Esophagus muscularis mucosa (tissue), 4 donors: ENCODE measurements at regions not wholly inside any gene's neighbourhood (a gene's known extent, or its start where the extent isn't known, plus 50 kb on each side); places are given as distances from the start of the nearest gene placed in this dataset.

Source experiments
- DNase-seq: peaks from one replicate; pipeline ENCODE4 v3.0.0-alpha.2; 2017; ENCODE audit errors: extremely low spot score
- H3K27ac ChIP-seq, 4 donors: fragments of 200-600 bp; sonication (generic); replicated peaks in 1 of 4; 1 replicate in 3 of 4; 2 replicates in 1 of 4; pipeline ENCODE4 v1.5.1; 2016 to 2019; ENCODE audit warnings: mild to moderate bottlenecking in 1 of 4
- H3K27me3 ChIP-seq, 4 donors: fragments of 200-600 bp; sonication (generic); one replicate each; pipeline versions ENCODE4 v1.5.1 to v1.6.0; 2016 to 2019
- H3K36me3 ChIP-seq, 4 donors: fragments of 200-600 bp; sonication (generic); one replicate each; pipeline ENCODE4 v1.5.1; 2016 to 2019
- H3K4me1 ChIP-seq, 4 donors: fragments of 200-600 bp; sonication (generic); one replicate each; pipeline ENCODE4 v1.5.1; 2016 to 2019
- H3K4me3 ChIP-seq, 4 donors: fragments of 200-600 bp; sonication (generic); 1 replicate in 2 of 4; 2 replicates in 2 of 4; pipeline ENCODE4 v1.5.1; 2016 to 2019; ENCODE audit warnings: mild to moderate bottlenecking in 4 of 4, moderate library complexity in 1 of 4
- H3K9me3 ChIP-seq, 4 donors: fragments of 200-600 bp; sonication (generic); 1 replicate in 3 of 4; 2 replicates in 1 of 4; pipeline ENCODE4 v1.5.1; 2016 to 2019
- CTCF ChIP-seq, 3 experiments: fragments of 200-600 bp in 2 of 3; fragments of 450-650 bp in 1 of 3; sonication (generic) in 2 of 3; IDR thresholded peaks; one replicate each; pipeline ENCODE4 v1.5.1; 2017 to 2019; ENCODE audit warnings: antibody characterized with exemption in 3 of 3, mild to moderate bottlenecking in 2 of 3, moderate library complexity in 1 of 3
- EP300 ChIP-seq: sonication (generic); formaldehyde crosslinking; IDR thresholded peaks from one replicate; pipeline ENCODE4 v1.6.1; 2017; ENCODE audit warnings: antibody characterized with exemption
- POLR2A ChIP-seq: fragments of 450-650 bp; IDR thresholded peaks from one replicate; pipeline ENCODE4 v1.6.1; 2017; ENCODE audit warnings: antibody characterized with exemption, moderate library complexity, mild to moderate bottlenecking, low read depth
- POLR2AphosphoS5 ChIP-seq, 2 donors: sonication (generic); formaldehyde crosslinking; IDR thresholded peaks; one replicate each; pipeline ENCODE4 v1.6.1; 2017; ENCODE audit warnings: antibody characterized with exemption in 2 of 2
- WGBS: methylation state at CpG from one replicate; pipeline ENCODE4 v1.1.5; 2018; 5-methylcytosine and 5-hydroxymethylcytosine counted together
- intact Hi-C: fragments of 100-400 bp; cut with DNase I; formaldehyde crosslinking; loops from one replicate; pipeline ENCODE4 v1.15.1; 2023

- Histone ChIP-seq H3K9me3 (peaks cover 0 to 6% (median 3%) of the 10 kb centered on the region in 4 donors), H3K36me3 (no peaks in the 10 kb centered on the region), H3K4me1 (no peaks in the 10 kb centered on the region), H3K4me3 (no peak overlapping the region), H3K27me3 (peaks cover 0 to 27% (median 0%) of the 10 kb centered on the region in 4 donors), H3K27ac (no peak overlapping the region)
- WGBS: 79% methylated on average over 10 of the region's 10 CpGs
- DNase-seq: no peak
- intact Hi-C loops: no loop called here
- TF ChIP-seq CTCF (IDR thresholded peaks at IDR 0.05) (no peak), EP300 (no peak), POLR2A (no peak), POLR2AphosphoS5 (IDR thresholded peaks at IDR 0.05) (no peak)
Measured at GRCh38 chr11:71330349-71330748, 78.0 kb upstream of the SHANK2 start.

GRCh38 chr11:71329786-71330185, 77.4 kb upstream of the SHANK2 start:
- H3K4me1 ChIP-seq: no peaks in the 10 kb centered on the region
- peaks cover 0 to 22% (median 0%) of the 10 kb centered on the region in 4 donors for H3K27me3 ChIP-seq
- WGBS: 86% methylated on average over 5 of the region's 5 CpGs
- no peaks in the 10 kb centered on the region for H3K36me3 ChIP-seq
- peaks cover 0 to 6% (median 3%) of the 10 kb centered on the region in 4 donors for H3K9me3 ChIP-seq
- no peak for DNase-seq
- no peak overlapping the region for H3K4me3 ChIP-seq
- intact Hi-C loops: no loop called here
- H3K27ac ChIP-seq: no peak overlapping the region
- TF ChIP-seq POLR2AphosphoS5 (IDR thresholded peaks at IDR 0.05) (no peak), POLR2A (no peak), CTCF (IDR thresholded peaks at IDR 0.05) (no peak), EP300 (no peak)

GRCh38 chr11:71329165-71329510, 76.8 kb upstream of the SHANK2 start:
- Histone ChIP-seq H3K27ac (no peak overlapping the region), H3K4me1 (no peaks in the 10 kb centered on the region), H3K36me3 (no peaks in the 10 kb centered on the region), H3K9me3 (peaks cover 0 to 6% (median 3%) of the 10 kb centered on the region in 4 donors), H3K4me3 (no peak overlapping the region), H3K27me3 (peaks cover 0 to 21% (median 0%) of the 10 kb centered on the region in 4 donors)
- DNase-seq: no peak
- WGBS: 76% methylated on average over 2 of the region's 3 CpGs
- TF ChIP-seq POLR2AphosphoS5 (IDR thresholded peaks at IDR 0.05) (no peak), EP300 (no peak), CTCF (IDR thresholded peaks at IDR 0.05) (no peak), POLR2A (no peak)
- intact Hi-C loops: no loop called here

GRCh38 chr11:71327156-71328085, 75.0 kb upstream of the SHANK2 start:
- no peak for TF ChIP-seq POLR2A
- TF ChIP-seq CTCF (IDR thresholded peaks at IDR 0.05): no peak
- no peak for TF ChIP-seq POLR2AphosphoS5 (IDR thresholded peaks at IDR 0.05)
- TF ChIP-seq EP300: no peak
- Histone ChIP-seq H3K4me1 (no peaks in the 10 kb centered on the region), H3K36me3 (no peaks in the 10 kb centered on the region), H3K27ac (no peak overlapping the region), H3K27me3 (peaks cover 0 to 26% (median 0%) of the 10 kb centered on the region in 4 donors), H3K9me3 (no peaks in the 10 kb centered on the region), H3K4me3 (no peak overlapping the region)
- no peak for DNase-seq
- intact Hi-C loops: no loop called here
- 72% methylated on average over 12 of the region's 20 CpGs for WGBS
